ENCODE measurements at regions not wholly inside any gene's neighbourhood (a gene's known extent, or its start where the extent isn't known, plus 50 kb on each side); places are given as distances from the start of the nearest gene placed in this dataset.

GRCh38 chr1:201692555-201693394 lies 136.2 kb upstream of the IPO9 start:
- Mint-ChIP-seq H3K4me3 (no peak overlapping the region), H3K36me3 (ENCODE audit: low read depth) (no peaks in the 10 kb centered on the region), H3K27ac (no peak overlapping the region), H3K4me1 (peaks cover 5% of the 10 kb centered on the region), H3K9me3 (no peaks in the 10 kb centered on the region), H3K27me3 (ENCODE audit: low read depth) (peaks cover 6% of the 10 kb centered on the region)
- TF ChIP-seq CTCF (IDR thresholded peaks at IDR 0.05; ENCODE audit: unreplicated experiment in 3 of 3) = no peak

GRCh38 chr1:201693890-201694607 lies 134.9 kb upstream of the IPO9 start:
- H3K36me3 Mint-ChIP-seq (ENCODE audit: low read depth) = no peaks in the 10 kb centered on the region
- peaks cover 6% of the 10 kb centered on the region for H3K27me3 Mint-ChIP-seq (ENCODE audit: low read depth)
- no peak for TF ChIP-seq CTCF (IDR thresholded peaks at IDR 0.05; ENCODE audit: unreplicated experiment in 3 of 3)
- no peak overlapping the region for H3K4me3 Mint-ChIP-seq
- H3K4me1 Mint-ChIP-seq = peaks cover 10% of the 10 kb centered on the region
- H3K9me3 Mint-ChIP-seq = no peaks in the 10 kb centered on the region
- H3K27ac Mint-ChIP-seq = peak overlapping the region in 2 of 3 experiments; percentile 76 to 92

DNA sequence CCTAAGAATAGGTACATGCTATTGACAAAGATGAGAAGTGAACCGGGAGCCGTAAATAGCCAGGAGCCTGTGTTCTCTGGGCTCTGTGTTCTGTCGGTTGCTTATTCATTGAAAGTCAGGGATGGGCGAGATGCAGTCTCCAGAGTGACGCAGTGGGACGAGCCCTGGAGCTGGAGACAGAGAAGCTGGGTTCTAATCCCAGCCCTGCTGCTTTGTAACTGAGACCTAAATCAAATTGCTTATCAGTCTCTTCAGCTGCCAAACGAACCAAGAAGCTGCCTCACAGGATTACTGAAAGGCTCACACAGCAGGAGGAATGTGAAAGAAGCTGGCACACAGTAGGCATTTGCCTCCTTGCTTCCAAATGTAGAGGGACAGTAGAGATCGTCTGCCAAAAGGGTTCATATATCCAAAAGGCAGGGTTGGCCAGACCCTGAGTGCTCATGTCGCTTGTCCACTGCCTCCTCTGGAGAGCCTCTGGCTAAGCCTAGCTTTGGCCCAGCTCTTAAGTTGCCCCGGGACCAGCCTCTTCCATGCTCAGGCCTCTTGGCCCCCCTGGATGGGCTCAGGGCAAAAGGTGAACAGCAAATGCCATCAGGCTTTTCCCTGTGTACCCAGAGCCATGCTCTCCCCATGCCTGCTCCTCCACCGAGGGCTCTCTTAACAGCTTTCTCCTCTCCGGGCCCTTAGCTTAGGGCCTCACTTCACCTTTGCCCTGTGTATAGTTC lies 134.2 kb upstream of the IPO9 start:
- Mint-ChIP-seq H3K36me3 (ENCODE audit: low read depth) (no peaks in the 10 kb centered on the region), H3K9me3 (peaks cover 2% of the 10 kb centered on the region), H3K4me3 (no peak overlapping the region), H3K27me3 (ENCODE audit: low read depth) (peaks cover 6% of the 10 kb centered on the region), H3K4me1 (peaks cover 10% of the 10 kb centered on the region), H3K27ac (peak overlapping the region; percentile 23 to 92 (median 76))
- no peak for TF ChIP-seq CTCF (IDR thresholded peaks at IDR 0.05; ENCODE audit: unreplicated experiment in 3 of 3)

GRCh38 chr1:201695607-201696006 lies 133.3 kb upstream of the IPO9 start:
- peak overlapping the region in 2 of 3 experiments; percentile 73 to 92 for H3K27ac Mint-ChIP-seq
- TF ChIP-seq CTCF (IDR thresholded peaks at IDR 0.05; ENCODE audit: unreplicated experiment in 3 of 3) = no peak
- H3K4me3 Mint-ChIP-seq = no peak overlapping the region
- peaks cover 2% of the 10 kb centered on the region for H3K9me3 Mint-ChIP-seq
- H3K27me3 Mint-ChIP-seq (ENCODE audit: low read depth) = peaks cover 6% of the 10 kb centered on the region
- peaks cover 10% of the 10 kb centered on the region for H3K4me1 Mint-ChIP-seq
- no peaks in the 10 kb centered on the region for H3K36me3 Mint-ChIP-seq (ENCODE audit: low read depth)

DNA sequence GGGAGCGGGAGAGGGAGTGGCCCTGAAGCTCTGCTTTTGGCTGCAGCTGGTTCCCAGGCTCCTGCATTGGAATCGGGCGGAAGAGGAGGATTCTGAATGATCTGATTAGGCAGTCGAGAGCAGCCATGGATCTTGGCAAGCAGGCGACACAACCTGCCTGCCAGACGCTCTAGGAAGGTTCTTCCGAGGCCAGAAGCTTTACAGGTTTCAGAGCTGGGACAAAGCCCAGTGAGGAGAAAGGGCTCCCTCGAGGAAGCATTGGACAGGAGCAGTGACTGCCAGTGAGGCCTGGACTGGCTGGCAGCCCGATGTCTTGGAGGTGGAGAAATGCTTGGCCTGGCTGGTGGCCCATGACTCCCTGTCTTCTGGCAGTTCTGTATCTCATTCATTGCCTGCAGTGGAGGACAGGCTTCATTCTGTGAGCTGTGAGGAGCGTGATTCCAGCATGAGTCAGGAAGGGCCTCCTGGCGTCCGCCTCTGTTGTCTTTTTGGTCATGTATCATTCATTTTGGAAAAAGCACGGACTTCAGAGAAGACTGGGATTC lies 132.7 kb upstream of the IPO9 start:
- Mint-ChIP-seq H3K36me3 (ENCODE audit: low read depth) (no peaks in the 10 kb centered on the region), H3K27ac (peak overlapping the region; percentile 48 to 92 (median 73)), H3K4me1 (peaks cover 10% of the 10 kb centered on the region), H3K4me3 (peak overlapping the region in 1 of 3 experiments; percentile 60), H3K9me3 (peaks cover 2% of the 10 kb centered on the region), H3K27me3 (ENCODE audit: low read depth) (peaks cover 6% of the 10 kb centered on the region)
- no peak for TF ChIP-seq CTCF (IDR thresholded peaks at IDR 0.05; ENCODE audit: unreplicated experiment in 3 of 3)
